ENCODE measurements at regions not wholly inside any gene's neighbourhood (a gene's known extent, or its start where the extent isn't known, plus 50 kb on each side); places are given as distances from the start of the nearest gene placed in this dataset.
"Not testable (repeated sequence)": the region's sequence is repeated elsewhere in the genome, so short reads cannot be mapped to it uniquely, and the experiment has no call there.

- DNase-seq (ENCODE audit: low read depth, low spot score), result no peak
These were observed 375.0 kb upstream of the ARHGEF26 start for GRCh38 chr3:153746211-153746610.

GRCh38 chr3:153749070-153749610 lies 372.1 kb upstream of the ARHGEF26 start:
- no peak for DNase-seq (ENCODE audit: low read depth, low spot score)

GRCh38 chr3:153752405-153753027 lies 368.7 kb upstream of the ARHGEF26 start:
- no peak for DNase-seq (ENCODE audit: low read depth, low spot score)

GRCh38 chr3:153753035-153753434 lies 368.2 kb upstream of the ARHGEF26 start:
- no peak for DNase-seq (ENCODE audit: low read depth, low spot score)

GRCh38 chr3:153756816-153757215 lies 364.4 kb upstream of the ARHGEF26 start:
- DNase-seq (ENCODE audit: low read depth, low spot score), result no peak

GRCh38 chr3:153757839-153758238 lies 363.4 kb upstream of the ARHGEF26 start:
- no peak for DNase-seq (ENCODE audit: low read depth, low spot score)

- no peak for DNase-seq (ENCODE audit: low read depth, low spot score)
These were observed 360.2 kb upstream of the ARHGEF26 start for GRCh38 chr3:153760948-153761347.

- DNase-seq (ENCODE audit: low read depth, low spot score), result no peak
These were observed 358.6 kb upstream of the ARHGEF26 start for GRCh38 chr3:153762411-153763235.

- DNase-seq (ENCODE audit: low read depth, low spot score), result no peak
These were observed 353.3 kb upstream of the ARHGEF26 start for GRCh38 chr3:153767601-153768560.

GRCh38 chr3:153768561-153769469 lies 352.4 kb upstream of the ARHGEF26 start:
- DNase-seq (ENCODE audit: low read depth, low spot score), result no peak

- DNase-seq (ENCODE audit: low read depth, low spot score), result no peak
These were observed 338.1 kb upstream of the ARHGEF26 start for GRCh38 chr3:153783106-153783505.

GRCh38 chr3:153783741-153784480 lies 337.3 kb upstream of the ARHGEF26 start:
- DNase-seq (ENCODE audit: low read depth, low spot score), result no peak

GRCh38 chr3:153785901-153786300 lies 335.3 kb upstream of the ARHGEF26 start:
- DNase-seq (ENCODE audit: low read depth, low spot score), result no peak

GRCh38 chr3:153789380-153789779 lies 331.8 kb upstream of the ARHGEF26 start:
- no peak for DNase-seq (ENCODE audit: low read depth, low spot score)

- not testable (repeated sequence) for DNase-seq (ENCODE audit: low read depth, low spot score)
These were observed 324.1 kb upstream of the ARHGEF26 start for GRCh38 chr3:153797056-153797455.

GRCh38 chr3:153809097-153809496 lies 312.1 kb upstream of the ARHGEF26 start:
- DNase-seq (ENCODE audit: low read depth, low spot score), result no peak

GRCh38 chr3:153818338-153818737 lies 302.9 kb upstream of the ARHGEF26 start:
- DNase-seq (ENCODE audit: low read depth, low spot score), result no peak

- no peak for DNase-seq (ENCODE audit: low read depth, low spot score)
These were observed 301.2 kb upstream of the ARHGEF26 start for GRCh38 chr3:153820035-153820434.

- DNase-seq (ENCODE audit: low read depth, low spot score), result not testable (repeated sequence)
These were observed 292.8 kb upstream of the ARHGEF26 start for GRCh38 chr3:153828346-153828745.

GRCh38 chr3:153829606-153830170 lies 291.5 kb upstream of the ARHGEF26 start:
- DNase-seq (ENCODE audit: low read depth, low spot score), result no peak

Measured in brain pericyte (primary cell).